K562 (cell line): ENCODE measurements at regions not wholly inside any gene's neighbourhood (a gene's known extent, or its start where the extent isn't known, plus 50 kb on each side); places are given as distances from the start of the nearest gene placed in this dataset.

ENCODE experiments used
- ATAC-seq: fragments of 200-7000 bp; cut with Tn5 transposase; 3 replicates; pipeline ENCODE4 v1.9.1; 2020; ENCODE audit warnings: moderate library complexity
- BruUV-seq: library from RNA; stranded (reverse); fragments of 400-500 nt; replicated peaks from 2 replicates; lab custom pipeline; 2021; lab: Mats Ljungman, UMichigan
- CTCF ChIA-PET: fragments of 300-600 bp; formaldehyde crosslinking; extraction: SDS; loops from one replicate; lab custom pipeline; 2021; ENCODE audit warnings: low intra/inter-chr PET ratio; lab: Yijun Ruan, JAX
- POLR2A ChIA-PET: fragments of 300-600, 350-650 bp; sonication (Branson Sonifier 250); formaldehyde crosslinking; extraction: SDS; loops from one replicate; lab custom pipeline; 2021; ENCODE audit warnings: antibody characterized with exemption, inconsistent platforms; lab: Yijun Ruan, JAX
- DNase-seq, 4 experiments: peaks; one replicate each; pipeline versions ENCODE4 v3.0.0 to v3.0.0-alpha.2; 2011 to 2018; ENCODE audit warnings: low spot score in 3 of 4, mixed read lengths in 3 of 4; ENCODE audit errors: extremely low read depth in 1 of 4
- FAIRE-seq: peaks from 2 replicates; lab custom pipeline; 2011; peaks lifted over from hg19 to GRCh38; lab: Jason Lieb, UNC
- H2AFZ ChIP-seq: 2 replicates; pipeline ENCODE4 v1.6.0; 2011; ENCODE audit warnings: low read depth, low read length, control low read depth, inconsistent platforms
- H3K27ac ChIP-seq: fragments of 200-600 bp; 3 replicates; pipeline ENCODE4 v1.8.0; 2011; ENCODE audit warnings: low read depth, mild to moderate bottlenecking, control low read depth, inconsistent platforms, low read length, moderate library complexity, mixed read lengths; ENCODE audit errors: extremely low read depth
- H3K27me3 ChIP-seq, 2 experiments: fragments of 300-600 bp in 1 of 2; 2 replicates in 1 of 2; 3 replicates in 1 of 2; pipeline versions ENCODE4 v1.6.0 to v1.8.0; 2011; ENCODE audit warnings: inconsistent platforms in 2 of 2, low read length in 2 of 2, mild to moderate bottlenecking in 1 of 2, mixed read lengths in 1 of 2, moderate library complexity in 1 of 2; ENCODE audit not compliant: control insufficient read depth in 2 of 2, insufficient read depth in 2 of 2
- H3K36me3 ChIP-seq: fragments of 300-600 bp; 3 replicates; pipeline ENCODE4 v1.8.0; 2011; ENCODE audit warnings: mild to moderate bottlenecking, low read length, inconsistent platforms; ENCODE audit not compliant: control insufficient read depth, insufficient read depth
- H3K4me1 ChIP-seq, 2 experiments: fragments of 200-600 bp in 1 of 2; replicated peaks in 1 of 2; 2 replicates in 1 of 2; 3 replicates in 1 of 2; pipeline versions ENCODE4 v1.5.1 to v1.8.0; 2011; ENCODE audit warnings: inconsistent platforms in 2 of 2, low read length in 2 of 2, mild to moderate bottlenecking in 1 of 2, mixed read lengths in 1 of 2, moderate library complexity in 1 of 2; ENCODE audit not compliant: control insufficient read depth in 2 of 2, insufficient read depth in 2 of 2
- H3K4me2 ChIP-seq: 2 replicates; pipeline ENCODE4 v1.6.1; 2011; ENCODE audit warnings: low read length, control low read depth, inconsistent platforms, mixed read lengths; ENCODE audit not compliant: insufficient read depth
- H3K4me3 ChIP-seq: fragments of 200-600 bp; sonication (generic), shearing (Covaris generic); 2 replicates; pipeline ENCODE4 v1.5.1; 2016; ENCODE audit warnings: control low read depth, inconsistent platforms
- H3K79me2 ChIP-seq: fragments of 200-600 bp; 3 replicates; pipeline ENCODE4 v1.8.0; 2011; ENCODE audit warnings: low read length, inconsistent platforms; ENCODE audit not compliant: control insufficient read depth, insufficient read depth
- H3K9ac ChIP-seq, 2 experiments: 2 replicates each; pipeline versions ENCODE4 v1.6.0 to v1.6.1; 2011; ENCODE audit warnings: low read depth in 2 of 2, low read length in 2 of 2, control low read depth in 1 of 2, inconsistent platforms in 1 of 2, mild to moderate bottlenecking in 1 of 2, mixed read lengths in 1 of 2; ENCODE audit not compliant: insufficient read depth in 1 of 2
- H3K9me1 ChIP-seq: one replicate; pipeline ENCODE4 v1.6.0; 2011; ENCODE audit warnings: inconsistent platforms, mild to moderate bottlenecking, low read length, moderate library complexity; ENCODE audit not compliant: control insufficient read depth, insufficient read depth
- H3K9me3 ChIP-seq: replicated peaks from 2 replicates; pipeline ENCODE4 v1.5.1; 2011; ENCODE audit warnings: low read depth, low read length, inconsistent platforms; ENCODE audit not compliant: control insufficient read depth, insufficient read depth
- H4K20me1 ChIP-seq: replicated peaks from 2 replicates; pipeline ENCODE4 v1.6.1; 2011; ENCODE audit warnings: low read length, inconsistent platforms, mixed read lengths; ENCODE audit not compliant: control insufficient read depth, insufficient read depth
- ESRRB ChIP-seq: fragments of 250-450 bp; sonication (Bioruptor Pico); IDR thresholded peaks from 2 replicates; pipeline ENCODE4 v1.5.0; 2020; ENCODE audit warnings: mild to moderate bottlenecking, moderate library complexity, borderline replicate concordance
- NFIC ChIP-seq: fragments of 450-650 bp; IDR thresholded peaks from 2 replicates; pipeline ENCODE4 v1.6.1; 2017; ENCODE audit warnings: mild to moderate bottlenecking, inconsistent platforms
- ZBTB1 ChIP-seq: sonication (generic); formaldehyde crosslinking; IDR thresholded peaks from 2 replicates; pipeline ENCODE4 v1.8.1; 2023; ENCODE audit warnings: missing genetic modification reagents, low read depth, mild to moderate bottlenecking, borderline replicate concordance
- ZNF445 ChIP-seq: fragments of 250-450 bp; sonication (Bioruptor Pico); IDR thresholded peaks from 2 replicates; pipeline ENCODE4 v1.4.0; 2020; ENCODE audit warnings: low read depth, mild to moderate bottlenecking, moderate library complexity
- ZNF57 ChIP-seq: fragments of 450-650 bp; formaldehyde crosslinking; IDR thresholded peaks from 2 replicates; pipeline ENCODE4 v1.4.0; 2020; ENCODE audit warnings: mild to moderate bottlenecking, moderate library complexity
- ZNF586 ChIP-seq: fragments of 450-650 bp; formaldehyde crosslinking; conservative IDR thresholded peaks from 2 replicates; pipeline ENCODE4 v1.4.0; 2020; ENCODE audit warnings: mild to moderate bottlenecking, moderate library complexity
- WGBS: fragments of 100-300 bp; shearing (Covaris generic); methylation state at CpG from one replicate; pipeline ENCODE4 v1.1.6; 2016; ENCODE audit warnings: low coverage, mixed read lengths; ENCODE audit not compliant: insufficient coverage; ENCODE audit errors: missing lambda C conversion rate; 5-methylcytosine and 5-hydroxymethylcytosine counted together
- in situ Hi-C: fragments of 300-500 bp; cut with MboI; formaldehyde crosslinking; loops from 4 replicates; pipeline ENCODE4 v1.15.0; 2018; ENCODE audit warnings: inconsistent platforms, mixed read lengths
- intact Hi-C: fragments of 100-400 bp; cut with micrococcal nuclease; formaldehyde crosslinking; loops from 2 replicates; pipeline ENCODE4 v1.14.2; 2022

DNA sequence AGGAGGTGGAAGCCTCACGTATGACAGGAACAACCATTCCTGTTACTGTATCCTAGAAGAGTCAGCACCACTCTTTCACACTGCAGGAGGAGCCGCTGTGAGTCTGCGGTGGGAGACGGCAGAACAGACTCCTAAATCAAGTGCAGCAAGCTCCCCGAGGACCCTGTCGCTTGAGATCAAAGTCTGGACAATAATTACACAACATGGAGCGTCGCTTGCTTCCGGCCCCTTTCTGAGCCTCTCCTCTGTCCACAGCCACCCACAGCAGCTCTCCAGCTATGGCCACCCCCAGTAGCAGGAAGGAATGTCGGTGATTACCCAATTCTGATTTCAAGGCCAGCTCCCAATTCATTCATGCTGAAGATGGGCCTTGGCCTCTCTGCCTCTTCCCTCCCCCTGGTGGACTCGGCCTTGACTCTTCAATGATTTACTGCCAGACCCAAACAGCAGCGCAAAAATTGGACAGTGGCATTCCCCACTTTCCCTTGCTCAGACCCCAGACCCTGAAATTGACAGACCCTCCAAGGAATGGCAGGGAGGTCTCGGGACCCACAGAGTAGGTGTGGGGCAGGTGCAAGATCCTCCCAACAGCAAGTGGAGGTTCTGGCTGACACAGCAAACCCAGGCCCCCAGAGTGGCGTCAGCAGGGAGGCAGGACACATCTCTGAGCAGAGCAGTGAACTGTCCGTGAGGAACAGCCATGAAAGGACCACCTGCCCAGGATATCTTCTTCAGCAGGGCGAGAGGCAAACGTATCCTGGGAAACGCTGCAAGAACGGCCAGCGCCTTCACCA is 272.7 kb upstream of the DIO3 start:
- H3K79me2 ChIP-seq = no peaks in the 10 kb centered on the region
- FAIRE-seq (no peak), DNase-seq (no peak), ATAC-seq (no peak)
- ChIA-PET POLR2A (interaction anchor here (0.6 kb wide), 1 partner anchor 236 kb away, joined by 3 read pairs; no protein-coding TSS in a partner anchor), CTCF (no interaction called here)
- intact Hi-C loops = no loop called here
- no peak overlapping the region for H3K4me3 ChIP-seq
- no peaks in the 10 kb centered on the region; the same call in 1 of the 2 replicates for H4K20me1 ChIP-seq
- H3K4me1 ChIP-seq = no peaks in the 10 kb centered on the region
- H3K9me1 ChIP-seq = no peaks in the 10 kb centered on the region
- H3K27me3 ChIP-seq = peaks cover 0 to 58% of the 10 kb centered on the region in 2 experiments; a peak in 2 of 5 replicates
- no TSS peak for BruUV-seq
- TF ChIP-seq ZNF57 (CRISPR knock-in tag) = no peak
- no peak for TF ChIP-seq ZNF586 (CRISPR knock-in tag)
- no peak for TF ChIP-seq ESRRB (CRISPR knock-in tag)
- TF ChIP-seq ZNF445 (CRISPR knock-in tag) = no peak
- no peak for TF ChIP-seq NFIC
- no peak for TF ChIP-seq ZBTB1 (CRISPR knock-in tag)
- H3K36me3 ChIP-seq = no peaks in the 10 kb centered on the region
- H3K4me2 ChIP-seq = no peak overlapping the region
- no peaks in the 10 kb centered on the region for H3K9me3 ChIP-seq
- in situ Hi-C loops = no loop called here
- WGBS = 1% methylated on average over 11 of the region's 20 CpGs
- no peak overlapping the region for H3K9ac ChIP-seq
- H2AFZ ChIP-seq = no peak overlapping the region
- no peak overlapping the region for H3K27ac ChIP-seq
